RWPE2 (cell line): ENCODE measurements at regions not wholly inside any gene's neighbourhood (a gene's known extent, or its start where the extent isn't known, plus 50 kb on each side); places are given as distances from the start of the nearest gene placed in this dataset.

Experiments used
- ATAC-seq: fragments of 200-7000 bp; cut with Tn5 transposase; 3 replicates; pipeline ENCODE4 v1.9.1; 2021; ENCODE audit warnings: low read depth
- DNase-seq: peaks from one replicate; pipeline ENCODE4 v3.0.0-alpha.2; 2020; ENCODE audit warnings: low spot score
- H3K27ac ChIP-seq: fragments of 450-650 bp; 2 replicates; pipeline ENCODE4 v1.5.1; 2017; ENCODE audit warnings: mild to moderate bottlenecking; ENCODE audit not compliant: poor library complexity, severe bottlenecking
- H3K27me3 ChIP-seq: fragments of 250-450 bp; sonication (Bioruptor Pico); 2 replicates; pipeline ENCODE4 v1.5.1; 2021; ENCODE audit warnings: mild to moderate bottlenecking, moderate library complexity; ENCODE audit not compliant: insufficient read depth, poor library complexity, severe bottlenecking
- H3K36me3 ChIP-seq: fragments of 250-450 bp; sonication (Bioruptor Pico); 2 replicates; pipeline ENCODE4 v1.5.1; 2020; ENCODE audit warnings: low read depth, mild to moderate bottlenecking, moderate library complexity
- H3K4me1 ChIP-seq: fragments of 250-450 bp; sonication (Bioruptor Pico); 2 replicates; pipeline ENCODE4 v1.5.1; 2021; ENCODE audit warnings: mild to moderate bottlenecking, moderate library complexity; ENCODE audit not compliant: insufficient read depth, poor library complexity, severe bottlenecking
- H3K4me3 ChIP-seq: fragments of 250-450 bp; sonication (Bioruptor Pico); 2 replicates; pipeline ENCODE4 v1.5.1; 2021; ENCODE audit warnings: mild to moderate bottlenecking, moderate library complexity; ENCODE audit not compliant: severe bottlenecking
- H3K9me3 ChIP-seq: fragments of 250-450 bp; sonication (Bioruptor Pico); 2 replicates; pipeline ENCODE4 v1.5.1; 2021; ENCODE audit warnings: mild to moderate bottlenecking, moderate library complexity; ENCODE audit not compliant: severe bottlenecking
- CTCF ChIP-seq: fragments of 450-650 bp; IDR thresholded peaks from one replicate; pipeline ENCODE4 v1.5.1; 2017; ENCODE audit warnings: mild to moderate bottlenecking, moderate library complexity; ENCODE audit not compliant: poor library complexity, severe bottlenecking

DNA sequence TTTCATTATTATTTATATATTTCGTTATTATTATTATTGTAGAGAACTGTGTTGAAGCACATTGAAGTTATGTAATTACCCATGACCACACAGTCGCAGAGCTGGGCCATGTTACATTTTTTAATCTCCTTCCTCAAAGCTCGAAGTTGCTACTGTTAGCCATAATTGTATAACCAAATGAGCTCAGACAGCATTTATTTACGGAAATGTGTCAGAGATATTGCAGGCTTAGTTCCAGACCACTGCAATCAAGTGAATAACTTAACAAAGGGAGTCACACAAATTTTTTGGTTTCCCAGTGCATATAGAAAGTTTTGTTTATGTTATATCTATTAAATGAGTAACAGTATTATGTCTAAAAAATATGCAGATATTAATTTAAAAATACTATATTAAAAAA lies 147.1 kb upstream of the SLITRK1 start:
- H3K4me1 ChIP-seq: no peaks in the 10 kb centered on the region
- ATAC-seq: no peak
- no peak for TF ChIP-seq CTCF
- no peak overlapping the region for H3K27ac ChIP-seq
- DNase-seq: no peak
- no peaks in the 10 kb centered on the region for H3K36me3 ChIP-seq
- H3K4me3 ChIP-seq: no peak overlapping the region
- H3K9me3 ChIP-seq: no peaks in the 10 kb centered on the region
- no peaks in the 10 kb centered on the region for H3K27me3 ChIP-seq

DNA sequence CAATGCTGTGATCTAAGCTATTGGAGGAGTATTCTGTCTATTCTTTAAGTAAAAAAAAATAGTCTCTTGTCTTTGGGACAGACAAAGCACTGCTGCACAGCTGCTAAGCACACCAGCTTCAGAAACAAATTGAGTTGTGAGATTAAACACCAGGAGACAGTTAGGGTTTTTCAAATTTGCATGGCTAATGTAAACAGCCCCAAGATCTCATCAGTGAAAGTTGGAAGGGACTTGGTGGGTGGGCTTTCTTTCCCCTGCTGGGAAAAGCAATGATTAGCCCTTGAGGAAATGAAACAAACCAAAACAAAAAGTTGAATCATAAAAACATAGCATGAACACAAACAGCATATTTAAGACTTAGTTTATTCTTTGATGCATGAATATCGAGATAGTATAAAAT lies 143.6 kb upstream of the SLITRK1 start:
- no peaks in the 10 kb centered on the region for H3K4me1 ChIP-seq
- no peak for TF ChIP-seq CTCF

GRCh38 chr13:83996415-83996814 lies 114.1 kb upstream of the SLITRK1 start:
- Histone ChIP-seq H3K9me3 (no peaks in the 10 kb centered on the region), H3K27ac (no peak overlapping the region), H3K4me1 (no peaks in the 10 kb centered on the region), H3K27me3 (no peaks in the 10 kb centered on the region), H3K4me3 (no peak overlapping the region), H3K36me3 (no peaks in the 10 kb centered on the region)
- no peak for TF ChIP-seq CTCF
- ATAC-seq: no peak
- DNase-seq: no peak

More for the DNA sequence above, 143.6 kb upstream of the SLITRK1 start:
- no peaks in the 10 kb centered on the region for H3K9me3 ChIP-seq
- ATAC-seq (no peak), DNase-seq (no peak)
- H3K27ac ChIP-seq: no peak overlapping the region
- no peaks in the 10 kb centered on the region for H3K27me3 ChIP-seq
- H3K4me3 ChIP-seq: no peak overlapping the region
- no peaks in the 10 kb centered on the region for H3K36me3 ChIP-seq

DNA sequence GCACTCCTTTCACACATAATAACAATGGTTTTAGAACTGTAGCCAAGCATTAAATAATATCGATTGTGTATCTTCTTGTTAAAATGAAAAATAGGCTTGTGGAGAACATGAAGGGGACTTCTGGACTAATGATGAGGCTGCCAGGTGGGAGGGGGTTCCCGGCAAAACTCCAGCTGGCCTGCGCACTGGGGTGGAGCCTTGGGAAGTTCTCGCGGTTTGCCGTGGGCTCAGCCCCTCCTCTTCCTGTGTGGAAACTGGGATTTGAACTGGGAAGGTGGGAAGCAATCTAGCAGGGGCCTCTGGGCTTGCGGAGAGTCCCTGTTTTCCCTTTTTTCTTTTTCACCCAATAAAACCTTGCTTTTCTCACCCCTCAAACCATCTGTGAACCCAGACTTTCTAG lies 113.7 kb upstream of the SLITRK1 start:
- ATAC-seq: no peak
- TF ChIP-seq CTCF: no peak
- H3K36me3 ChIP-seq: no peaks in the 10 kb centered on the region
- no peak overlapping the region for H3K27ac ChIP-seq
- no peak overlapping the region for H3K4me3 ChIP-seq
- no peaks in the 10 kb centered on the region for H3K4me1 ChIP-seq
- no peaks in the 10 kb centered on the region for H3K27me3 ChIP-seq
- H3K9me3 ChIP-seq: no peaks in the 10 kb centered on the region
- no peak for DNase-seq

DNA sequence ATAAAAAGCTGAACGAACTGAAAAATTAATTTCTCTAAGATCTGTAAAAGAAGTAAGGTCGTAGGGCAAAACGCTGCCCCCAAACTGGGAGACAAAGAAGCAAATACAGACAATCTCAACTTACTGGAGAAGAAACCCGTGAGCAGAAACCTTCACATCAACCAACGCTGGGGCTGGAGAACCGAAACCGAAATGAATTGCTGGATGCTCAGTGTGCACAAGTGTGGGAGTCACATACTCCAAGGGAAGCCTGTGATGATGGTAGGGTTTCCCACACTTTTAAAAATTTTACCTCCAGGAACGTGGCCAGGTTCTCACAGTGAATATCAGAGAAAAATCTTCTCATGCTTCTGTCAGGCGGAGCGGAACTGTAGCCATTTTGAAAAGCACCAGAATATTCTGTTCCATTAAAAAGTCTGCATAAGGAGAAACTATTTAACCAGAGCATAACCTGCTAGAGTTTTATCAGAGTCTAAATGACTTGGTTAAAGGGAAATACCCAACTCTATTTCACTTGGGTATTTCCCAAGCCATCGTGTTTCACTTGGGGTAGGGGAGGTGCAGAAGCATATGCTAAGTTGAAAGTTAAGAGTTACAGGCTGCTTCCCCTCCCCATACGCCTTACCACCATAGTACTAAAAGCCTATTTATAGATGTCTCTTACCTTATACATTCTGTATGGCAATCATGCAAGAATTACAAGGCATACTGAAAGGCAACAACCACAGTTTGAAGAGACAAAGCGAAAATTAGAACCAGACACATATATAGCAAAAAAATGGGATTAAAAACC lies 110.5 kb upstream of the SLITRK1 start:
- ATAC-seq: no peak
- Histone ChIP-seq H3K9me3 (no peaks in the 10 kb centered on the region), H3K36me3 (no peaks in the 10 kb centered on the region), H3K27ac (no peak overlapping the region), H3K4me3 (no peak overlapping the region), H3K4me1 (no peaks in the 10 kb centered on the region), H3K27me3 (no peaks in the 10 kb centered on the region)
- TF ChIP-seq CTCF: no peak
- DNase-seq: no peak
